HG03575 (cell line): ENCODE measurements at regions not wholly inside any gene's neighbourhood (a gene's known extent, or its start where the extent isn't known, plus 50 kb on each side); places are given as distances from the start of the nearest gene placed in this dataset.

ENCODE experiments used
- ATAC-seq: cut with Tn5 transposase; IDR thresholded peaks from one replicate; pipeline ENCODE4 v1.9.1; 2021; ENCODE audit not compliant: unreplicated experiment, insufficient number of reproducible peaks, low FRiP score; ENCODE audit errors: extremely low read depth

GRCh38 chr3:43962043-43962442 is 271.3 kb downstream of the ABHD5 start:
- ATAC-seq, result no peak

GRCh38 chr3:43963208-43963607 is 272.5 kb downstream of the ABHD5 start:
- no peak for ATAC-seq

GRCh38 chr3:43964640-43965039 is 273.9 kb downstream of the ABHD5 start:
- no peak for ATAC-seq

GRCh38 chr3:43965656-43966055 is 274.9 kb downstream of the ABHD5 start:
- no peak for ATAC-seq

- ATAC-seq, result no peak
These were observed 275.4 kb downstream of the ABHD5 start for GRCh38 chr3:43966126-43966525.

- no peak for ATAC-seq
These were observed 275.2 kb upstream of the TOPAZ1 start for GRCh38 chr3:43966530-43966929.

- ATAC-seq, result no peak
These were observed 273.2 kb upstream of the TOPAZ1 start for GRCh38 chr3:43968465-43968864.

- ATAC-seq, result no peak
These were observed 271.7 kb upstream of the TOPAZ1 start for GRCh38 chr3:43969944-43970343.

GRCh38 chr3:43970351-43970750 is 271.3 kb upstream of the TOPAZ1 start:
- ATAC-seq, result no peak

GRCh38 chr3:43970920-43971319 is 270.8 kb upstream of the TOPAZ1 start:
- no peak for ATAC-seq

GRCh38 chr3:43971486-43971885 is 270.2 kb upstream of the TOPAZ1 start:
- ATAC-seq, result no peak

- ATAC-seq, result no peak
These were observed 263.0 kb upstream of the TOPAZ1 start for GRCh38 chr3:43978708-43979107.

- no peak for ATAC-seq
These were observed 262.0 kb upstream of the TOPAZ1 start for GRCh38 chr3:43979645-43980044.

- no peak for ATAC-seq
These were observed 246.8 kb upstream of the TOPAZ1 start for GRCh38 chr3:43994657-43995546.

GRCh38 chr3:43995547-43996378 is 245.9 kb upstream of the TOPAZ1 start:
- ATAC-seq, result no peak

GRCh38 chr3:43996379-43997301 is 245.0 kb upstream of the TOPAZ1 start:
- ATAC-seq, result no peak

- no peak for ATAC-seq
These were observed 244.4 kb upstream of the TOPAZ1 start for GRCh38 chr3:43997316-43997715.

GRCh38 chr3:43997788-43998369 is 243.8 kb upstream of the TOPAZ1 start:
- ATAC-seq, result no peak

- no peak for ATAC-seq
These were observed 243.3 kb upstream of the TOPAZ1 start for GRCh38 chr3:43998370-43998835.
